HUES6 (cell line): ENCODE measurements at regions not wholly inside any gene's neighbourhood (a gene's known extent, or its start where the extent isn't known, plus 50 kb on each side); places are given as distances from the start of the nearest gene placed in this dataset.
A peak's percentile ranks its signal among the peaks of the same experiment; 100 is the strongest.

Source experiments
- H3K27ac ChIP-seq: 2 replicates; pipeline ENCODE4 v1.7.0; 2013; ENCODE audit warnings: low read depth, mild to moderate bottlenecking, low read length, inconsistent platforms
- H3K27me3 ChIP-seq: 2 replicates; pipeline ENCODE4 v1.6.1; 2013; ENCODE audit warnings: low read length; ENCODE audit not compliant: control insufficient read depth, insufficient read depth
- H3K36me3 ChIP-seq: 2 replicates; pipeline ENCODE4 v1.6.1; 2013; ENCODE audit warnings: low read length; ENCODE audit not compliant: control insufficient read depth, insufficient read depth
- H3K4me1 ChIP-seq: 2 replicates; pipeline ENCODE4 v1.6.1; 2013; ENCODE audit warnings: low read length; ENCODE audit not compliant: control insufficient read depth, insufficient read depth
- H3K4me3 ChIP-seq: 2 replicates; pipeline ENCODE4 v1.5.1; 2013; ENCODE audit warnings: low read depth, low read length
- H3K9ac ChIP-seq: one replicate; pipeline ENCODE4 v1.6.1; 2013; ENCODE audit warnings: mild to moderate bottlenecking, low read length
- H3K9me3 ChIP-seq: 2 replicates; pipeline ENCODE4 v1.6.1; 2013; ENCODE audit warnings: low read depth, low read length; ENCODE audit not compliant: control insufficient read depth, insufficient read depth

GRCh38 chr2:52659546-52659945 lies 1108.1 kb upstream of the CHAC2 start:
- no peaks in the 10 kb centered on the region for H3K9me3 ChIP-seq
- no peaks in the 10 kb centered on the region for H3K4me1 ChIP-seq
- no peaks in the 10 kb centered on the region for H3K27me3 ChIP-seq
- H3K4me3 ChIP-seq: no peak overlapping the region
- H3K36me3 ChIP-seq: no peaks in the 10 kb centered on the region
- no peak overlapping the region for H3K27ac ChIP-seq
- H3K9ac ChIP-seq: no peak overlapping the region

GRCh38 chr2:52658598-52658997 lies 1109.0 kb upstream of the CHAC2 start:
- Histone ChIP-seq H3K9ac (no peak overlapping the region), H3K4me1 (no peaks in the 10 kb centered on the region), H3K9me3 (no peaks in the 10 kb centered on the region), H3K27me3 (no peaks in the 10 kb centered on the region), H3K27ac (no peak overlapping the region), H3K36me3 (no peaks in the 10 kb centered on the region), H3K4me3 (no peak overlapping the region)

- no peaks in the 10 kb centered on the region for H3K36me3 ChIP-seq
- no peak overlapping the region for H3K9ac ChIP-seq
- no peak overlapping the region for H3K4me3 ChIP-seq
- peaks cover 7% of the 10 kb centered on the region for H3K9me3 ChIP-seq
- no peaks in the 10 kb centered on the region for H3K4me1 ChIP-seq
- H3K27ac ChIP-seq: no peak overlapping the region
- no peaks in the 10 kb centered on the region for H3K27me3 ChIP-seq
Observed at GRCh38 chr2:52639692-52640091, 1127.9 kb upstream of the CHAC2 start.

GRCh38 chr2:52632543-52632942 lies 1135.1 kb upstream of the CHAC2 start:
- H3K4me3 ChIP-seq: no peak overlapping the region
- H3K9me3 ChIP-seq: no peaks in the 10 kb centered on the region
- H3K36me3 ChIP-seq: no peaks in the 10 kb centered on the region
- H3K9ac ChIP-seq: no peak overlapping the region
- no peak overlapping the region for H3K27ac ChIP-seq
- no peaks in the 10 kb centered on the region for H3K4me1 ChIP-seq
- no peaks in the 10 kb centered on the region for H3K27me3 ChIP-seq

GRCh38 chr2:52629944-52630343 lies 1137.7 kb upstream of the CHAC2 start:
- no peak overlapping the region for H3K27ac ChIP-seq
- no peaks in the 10 kb centered on the region for H3K9me3 ChIP-seq
- H3K4me3 ChIP-seq: no peak overlapping the region
- no peaks in the 10 kb centered on the region for H3K27me3 ChIP-seq
- H3K36me3 ChIP-seq: no peaks in the 10 kb centered on the region
- no peaks in the 10 kb centered on the region for H3K4me1 ChIP-seq
- H3K9ac ChIP-seq: no peak overlapping the region

GRCh38 chr2:52629531-52629930 lies 1138.1 kb upstream of the CHAC2 start:
- Histone ChIP-seq H3K4me1 (no peaks in the 10 kb centered on the region), H3K27ac (no peak overlapping the region), H3K9ac (no peak overlapping the region), H3K36me3 (no peaks in the 10 kb centered on the region), H3K9me3 (no peaks in the 10 kb centered on the region), H3K27me3 (no peaks in the 10 kb centered on the region), H3K4me3 (no peak overlapping the region)

GRCh38 chr2:52622266-52622665 lies 1145.3 kb upstream of the CHAC2 start:
- Histone ChIP-seq H3K4me3 (no peak overlapping the region), H3K9ac (no peak overlapping the region), H3K27ac (no peak overlapping the region), H3K27me3 (no peaks in the 10 kb centered on the region), H3K36me3 (no peaks in the 10 kb centered on the region), H3K9me3 (no peaks in the 10 kb centered on the region), H3K4me1 (peaks cover 7% of the 10 kb centered on the region; the same call in 1 of the 2 replicates)

- Histone ChIP-seq H3K9ac (no peak overlapping the region), H3K27ac (no peak overlapping the region), H3K9me3 (peaks cover 8% of the 10 kb centered on the region), H3K4me1 (peaks cover 10% of the 10 kb centered on the region), H3K36me3 (no peaks in the 10 kb centered on the region), H3K27me3 (no peaks in the 10 kb centered on the region), H3K4me3 (no peak overlapping the region)
Observed at GRCh38 chr2:52613064-52613463, 1154.5 kb upstream of the CHAC2 start.

GRCh38 chr2:52611759-52612158 lies 1155.8 kb upstream of the CHAC2 start:
- no peaks in the 10 kb centered on the region for H3K27me3 ChIP-seq
- H3K4me1 ChIP-seq: peaks cover 3% of the 10 kb centered on the region; the same call in 1 of the 2 replicates
- no peaks in the 10 kb centered on the region for H3K36me3 ChIP-seq
- H3K27ac ChIP-seq: no peak overlapping the region
- H3K9me3 ChIP-seq: peaks cover 8% of the 10 kb centered on the region
- no peak overlapping the region for H3K9ac ChIP-seq
- H3K4me3 ChIP-seq: no peak overlapping the region

GRCh38 chr2:52608030-52608429 lies 1159.6 kb upstream of the CHAC2 start:
- H3K27me3 ChIP-seq: no peaks in the 10 kb centered on the region
- H3K4me1 ChIP-seq: peaks cover 3% of the 10 kb centered on the region; the same call in 1 of the 2 replicates
- no peaks in the 10 kb centered on the region for H3K9me3 ChIP-seq
- H3K4me3 ChIP-seq: no peak overlapping the region
- H3K9ac ChIP-seq: no peak overlapping the region
- no peak overlapping the region for H3K27ac ChIP-seq
- H3K36me3 ChIP-seq: no peaks in the 10 kb centered on the region

GRCh38 chr2:52597346-52597745 lies 1170.3 kb upstream of the CHAC2 start:
- H3K4me1 ChIP-seq: peaks cover 5% of the 10 kb centered on the region
- no peaks in the 10 kb centered on the region for H3K36me3 ChIP-seq
- no peaks in the 10 kb centered on the region for H3K9me3 ChIP-seq
- H3K4me3 ChIP-seq: no peak overlapping the region
- H3K27me3 ChIP-seq: no peaks in the 10 kb centered on the region
- no peak overlapping the region for H3K27ac ChIP-seq
- H3K9ac ChIP-seq: no peak overlapping the region

GRCh38 chr2:52594026-52594425 lies 1173.6 kb upstream of the CHAC2 start:
- H3K27me3 ChIP-seq: no peaks in the 10 kb centered on the region
- H3K27ac ChIP-seq: 0 out of 2 replicates have a peak overlapping the region, but pooled peaks have one; percentile 38
- H3K36me3 ChIP-seq: no peaks in the 10 kb centered on the region
- H3K9me3 ChIP-seq: no peaks in the 10 kb centered on the region
- H3K4me3 ChIP-seq: no peak overlapping the region
- H3K4me1 ChIP-seq: peaks cover 5% of the 10 kb centered on the region
- H3K9ac ChIP-seq: no peak overlapping the region
